ENCODE measurements at regions not wholly inside any gene's neighbourhood (a gene's known extent, or its start where the extent isn't known, plus 50 kb on each side); places are given as distances from the start of the nearest gene placed in this dataset.

DNA sequence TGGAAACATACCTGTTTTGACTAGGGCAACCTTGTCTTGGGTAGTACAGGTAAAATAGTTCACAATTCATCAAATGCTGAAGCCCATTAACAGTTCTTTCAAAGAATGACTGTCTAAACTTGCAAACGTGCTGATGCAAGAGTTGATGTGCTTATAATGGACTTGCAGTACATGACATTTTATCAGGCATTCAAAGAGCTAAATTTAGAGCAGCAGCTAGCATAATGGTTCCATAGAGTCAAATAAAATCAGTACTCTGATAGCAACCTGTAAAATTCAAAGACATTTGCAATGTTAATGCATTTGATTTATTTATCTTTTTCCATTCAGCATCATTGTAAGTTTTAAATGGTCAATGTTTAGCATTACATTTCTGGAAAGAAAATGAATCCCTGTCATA is 979.7 kb upstream of the SLC10A2 start:
- TF ChIP-seq FOSL1 (IDR thresholded peaks at IDR 0.05; ENCODE audit: low read depth) (no peak), ZNF274 (IDR thresholded peaks at IDR 0.05; ENCODE audit: low read depth, low read length) (no peak), EGR1 (IDR thresholded peaks at IDR 0.05; ENCODE audit: low read depth) (no peak), POLR2AphosphoS5 (IDR thresholded peaks at IDR 0.05; ENCODE audit: low read depth, low read length) (no peak), RAD21 (IDR thresholded peaks at IDR 0.05; ENCODE audit: low read depth) (no peak), CEBPB (IDR thresholded peaks at IDR 0.05; ENCODE audit: low read depth) (no peak), YY1 (IDR thresholded peaks at IDR 0.05; ENCODE audit: extremely low read depth, insufficient replicate concordance, low read depth, low read length) (no peak), ELF1 (IDR thresholded peaks at IDR 0.05; ENCODE audit: borderline replicate concordance, low read depth) (no peak), TCF7L2 (IDR thresholded peaks at IDR 0.05; ENCODE audit: borderline replicate concordance, extremely low read depth, insufficient read depth, insufficient read length) (no peak), SP1 (IDR thresholded peaks at IDR 0.05; ENCODE audit: low read depth) (no peak), EZH2phosphoT487 (IDR thresholded peaks at IDR 0.05; ENCODE audit: borderline replicate concordance) (no peak), POLR2A (IDR thresholded peaks at IDR 0.05; ENCODE audit: borderline replicate concordance, extremely low read depth, insufficient read depth, insufficient read length) (no peak), EZH2 (IDR thresholded peaks at IDR 0.05) (no peak), ZFX (IDR thresholded peaks at IDR 0.05) (no peak), JUND (IDR thresholded peaks at IDR 0.05) (no peak)
- TF ChIP-seq, protein P1, sequence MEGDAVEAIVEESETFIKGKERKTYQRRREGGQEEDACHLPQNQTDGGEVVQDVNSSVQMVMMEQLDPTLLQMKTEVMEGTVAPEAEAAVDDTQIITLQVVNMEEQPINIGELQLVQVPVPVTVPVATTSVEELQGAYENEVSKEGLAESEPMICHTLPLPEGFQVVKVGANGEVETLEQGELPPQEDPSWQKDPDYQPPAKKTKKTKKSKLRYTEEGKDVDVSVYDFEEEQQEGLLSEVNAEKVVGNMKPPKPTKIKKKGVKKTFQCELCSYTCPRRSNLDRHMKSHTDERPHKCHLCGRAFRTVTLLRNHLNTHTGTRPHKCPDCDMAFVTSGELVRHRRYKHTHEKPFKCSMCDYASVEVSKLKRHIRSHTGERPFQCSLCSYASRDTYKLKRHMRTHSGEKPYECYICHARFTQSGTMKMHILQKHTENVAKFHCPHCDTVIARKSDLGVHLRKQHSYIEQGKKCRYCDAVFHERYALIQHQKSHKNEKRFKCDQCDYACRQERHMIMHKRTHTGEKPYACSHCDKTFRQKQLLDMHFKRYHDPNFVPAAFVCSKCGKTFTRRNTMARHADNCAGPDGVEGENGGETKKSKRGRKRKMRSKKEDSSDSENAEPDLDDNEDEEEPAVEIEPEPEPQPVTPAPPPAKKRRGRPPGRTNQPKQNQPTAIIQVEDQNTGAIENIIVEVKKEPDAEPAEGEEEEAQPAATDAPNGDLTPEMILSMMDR (IDR thresholded peaks at IDR 0.05 in 2 of 3, conservative IDR thresholded peaks at IDR 0.05 in 1 of 3; ENCODE audit: borderline replicate concordance in 1 of 3, insufficient read depth in 1 of 3, low read depth in 2 of 3, low read length in 2 of 3): no peak
- TF ChIP-seq, protein P2, sequence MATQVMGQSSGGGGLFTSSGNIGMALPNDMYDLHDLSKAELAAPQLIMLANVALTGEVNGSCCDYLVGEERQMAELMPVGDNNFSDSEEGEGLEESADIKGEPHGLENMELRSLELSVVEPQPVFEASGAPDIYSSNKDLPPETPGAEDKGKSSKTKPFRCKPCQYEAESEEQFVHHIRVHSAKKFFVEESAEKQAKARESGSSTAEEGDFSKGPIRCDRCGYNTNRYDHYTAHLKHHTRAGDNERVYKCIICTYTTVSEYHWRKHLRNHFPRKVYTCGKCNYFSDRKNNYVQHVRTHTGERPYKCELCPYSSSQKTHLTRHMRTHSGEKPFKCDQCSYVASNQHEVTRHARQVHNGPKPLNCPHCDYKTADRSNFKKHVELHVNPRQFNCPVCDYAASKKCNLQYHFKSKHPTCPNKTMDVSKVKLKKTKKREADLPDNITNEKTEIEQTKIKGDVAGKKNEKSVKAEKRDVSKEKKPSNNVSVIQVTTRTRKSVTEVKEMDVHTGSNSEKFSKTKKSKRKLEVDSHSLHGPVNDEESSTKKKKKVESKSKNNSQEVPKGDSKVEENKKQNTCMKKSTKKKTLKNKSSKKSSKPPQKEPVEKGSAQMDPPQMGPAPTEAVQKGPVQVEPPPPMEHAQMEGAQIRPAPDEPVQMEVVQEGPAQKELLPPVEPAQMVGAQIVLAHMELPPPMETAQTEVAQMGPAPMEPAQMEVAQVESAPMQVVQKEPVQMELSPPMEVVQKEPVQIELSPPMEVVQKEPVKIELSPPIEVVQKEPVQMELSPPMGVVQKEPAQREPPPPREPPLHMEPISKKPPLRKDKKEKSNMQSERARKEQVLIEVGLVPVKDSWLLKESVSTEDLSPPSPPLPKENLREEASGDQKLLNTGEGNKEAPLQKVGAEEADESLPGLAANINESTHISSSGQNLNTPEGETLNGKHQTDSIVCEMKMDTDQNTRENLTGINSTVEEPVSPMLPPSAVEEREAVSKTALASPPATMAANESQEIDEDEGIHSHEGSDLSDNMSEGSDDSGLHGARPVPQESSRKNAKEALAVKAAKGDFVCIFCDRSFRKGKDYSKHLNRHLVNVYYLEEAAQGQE (IDR thresholded peaks at IDR 0.05; ENCODE audit: low read depth): no peak
- TF ChIP-seq, protein P3, sequence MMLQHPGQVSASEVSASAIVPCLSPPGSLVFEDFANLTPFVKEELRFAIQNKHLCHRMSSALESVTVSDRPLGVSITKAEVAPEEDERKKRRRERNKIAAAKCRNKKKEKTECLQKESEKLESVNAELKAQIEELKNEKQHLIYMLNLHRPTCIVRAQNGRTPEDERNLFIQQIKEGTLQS (IDR thresholded peaks at IDR 0.05): no peak
- TF ChIP-seq, protein P4, sequence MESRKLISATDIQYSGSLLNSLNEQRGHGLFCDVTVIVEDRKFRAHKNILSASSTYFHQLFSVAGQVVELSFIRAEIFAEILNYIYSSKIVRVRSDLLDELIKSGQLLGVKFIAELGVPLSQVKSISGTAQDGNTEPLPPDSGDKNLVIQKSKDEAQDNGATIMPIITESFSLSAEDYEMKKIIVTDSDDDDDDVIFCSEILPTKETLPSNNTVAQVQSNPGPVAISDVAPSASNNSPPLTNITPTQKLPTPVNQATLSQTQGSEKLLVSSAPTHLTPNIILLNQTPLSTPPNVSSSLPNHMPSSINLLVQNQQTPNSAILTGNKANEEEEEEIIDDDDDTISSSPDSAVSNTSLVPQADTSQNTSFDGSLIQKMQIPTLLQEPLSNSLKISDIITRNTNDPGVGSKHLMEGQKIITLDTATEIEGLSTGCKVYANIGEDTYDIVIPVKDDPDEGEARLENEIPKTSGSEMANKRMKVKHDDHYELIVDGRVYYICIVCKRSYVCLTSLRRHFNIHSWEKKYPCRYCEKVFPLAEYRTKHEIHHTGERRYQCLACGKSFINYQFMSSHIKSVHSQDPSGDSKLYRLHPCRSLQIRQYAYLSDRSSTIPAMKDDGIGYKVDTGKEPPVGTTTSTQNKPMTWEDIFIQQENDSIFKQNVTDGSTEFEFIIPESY (IDR thresholded peaks at IDR 0.05; ENCODE audit: extremely low read depth, insufficient replicate concordance, low read length): no peak
- DNase-seq (ENCODE audit: low read depth, low spot score) (no peak), ATAC-seq (no peak)
- Histone ChIP-seq H3K79me2 (ENCODE audit: insufficient read depth, low read length) (no peaks in the 10 kb centered on the region), H3K27me3 (ENCODE audit: insufficient read depth, low read length) (no peaks in the 10 kb centered on the region), H4K20me1 (ENCODE audit: insufficient read depth) (no peaks in the 10 kb centered on the region), H3K4me2 (ENCODE audit: low read length) (no peak overlapping the region), H3K4me3 (replicated peaks in 1 of 2; ENCODE audit: low read depth in 1 of 2, low read length in 2 of 2) (no peak overlapping the region), H2AFZ (ENCODE audit: low read depth, low read length, poor library complexity, severe bottlenecking) (no peak overlapping the region), H3K9me2 (ENCODE audit: insufficient read depth) (no peaks in the 10 kb centered on the region), H3K4me1 (ENCODE audit: control insufficient read depth in 1 of 2, insufficient read depth in 2 of 2, low read length in 2 of 2) (no peaks in the 10 kb centered on the region), H3K9me3 (ENCODE audit: control insufficient read depth in 1 of 2, insufficient read depth in 1 of 2, low read depth in 1 of 2, low read length in 2 of 2) (no peaks in the 10 kb centered on the region), H3K36me3 (ENCODE audit: control insufficient read depth in 1 of 2, insufficient read depth in 2 of 2, low read length in 2 of 2) (no peaks in the 10 kb centered on the region), H3K27ac (ENCODE audit: low read depth, low read length) (no peak overlapping the region), H3K9ac (ENCODE audit: low read length) (no peak overlapping the region)
- ChIA-PET RAD21 (ENCODE audit: low non-redundant PET in 1 of 2, low total read pairs in 2 of 2, uncharacterized antibody in 2 of 2, unreplicated experiment in 2 of 2) (no interaction called here), CTCF (no interaction called here), POLR2A (no interaction called here)
- intact Hi-C loops (cut with micrococcal nuclease): no loop called here
- no TSS peak for BruUV-seq (replicated peaks)

Measured in HCT116 (cell line).